Stomach (tissue), 4 donors: ENCODE measurements at regions not wholly inside any gene's neighbourhood (a gene's known extent, or its start where the extent isn't known, plus 50 kb on each side); places are given as distances from the start of the nearest gene placed in this dataset.

Experiments used
- POLR2A ChIP-seq, 4 donors: fragments of 450-650 bp; IDR thresholded peaks; one replicate each; pipeline ENCODE4 v1.6.1; 2016; ENCODE audit warnings: antibody characterized with exemption in 4 of 4, control low read depth in 2 of 4, mild to moderate bottlenecking in 1 of 4, moderate library complexity in 1 of 4
- POLR2AphosphoS5 ChIP-seq, 3 donors: sonication (generic); formaldehyde crosslinking; IDR thresholded peaks; one replicate each; pipeline ENCODE4 v1.6.1; 2016; ENCODE audit warnings: antibody characterized with exemption in 3 of 3
- TF ChIP-seq, protein P1 (sequence below), 7 experiments: fragments of 450-650 bp in 4 of 7; fragments of 200-600 bp in 3 of 7; sonication (generic) in 3 of 7; IDR thresholded peaks; one replicate each; pipeline ENCODE4 v1.5.1; 2016 to 2019; ENCODE audit warnings: antibody characterized with exemption in 7 of 7, control low read depth in 2 of 7, mild to moderate bottlenecking in 1 of 7

DNA sequence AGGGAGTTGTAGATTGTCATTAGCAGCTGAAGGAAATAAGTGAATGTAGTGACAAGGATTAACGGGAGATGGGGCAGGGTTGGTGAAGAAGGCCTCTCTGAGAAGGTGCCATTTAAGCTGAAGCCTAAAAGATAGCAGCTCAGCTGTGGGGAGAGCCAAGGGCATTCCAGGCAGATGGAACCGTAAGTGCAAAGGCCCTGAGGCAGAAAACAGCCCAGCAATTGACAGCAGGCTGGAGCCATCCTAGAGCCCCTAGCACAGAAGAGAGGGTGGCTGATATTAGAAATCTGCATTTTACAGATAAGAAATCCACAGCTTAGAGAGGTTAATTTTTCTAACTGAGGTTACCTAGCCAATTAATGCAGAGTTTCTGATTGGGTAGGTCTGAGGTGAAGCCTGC, 374.5 kb upstream of the PROK2 start:
- TF ChIP-seq POLR2AphosphoS5 (IDR thresholded peaks at IDR 0.05): no peak
- TF ChIP-seq, protein P1, sequence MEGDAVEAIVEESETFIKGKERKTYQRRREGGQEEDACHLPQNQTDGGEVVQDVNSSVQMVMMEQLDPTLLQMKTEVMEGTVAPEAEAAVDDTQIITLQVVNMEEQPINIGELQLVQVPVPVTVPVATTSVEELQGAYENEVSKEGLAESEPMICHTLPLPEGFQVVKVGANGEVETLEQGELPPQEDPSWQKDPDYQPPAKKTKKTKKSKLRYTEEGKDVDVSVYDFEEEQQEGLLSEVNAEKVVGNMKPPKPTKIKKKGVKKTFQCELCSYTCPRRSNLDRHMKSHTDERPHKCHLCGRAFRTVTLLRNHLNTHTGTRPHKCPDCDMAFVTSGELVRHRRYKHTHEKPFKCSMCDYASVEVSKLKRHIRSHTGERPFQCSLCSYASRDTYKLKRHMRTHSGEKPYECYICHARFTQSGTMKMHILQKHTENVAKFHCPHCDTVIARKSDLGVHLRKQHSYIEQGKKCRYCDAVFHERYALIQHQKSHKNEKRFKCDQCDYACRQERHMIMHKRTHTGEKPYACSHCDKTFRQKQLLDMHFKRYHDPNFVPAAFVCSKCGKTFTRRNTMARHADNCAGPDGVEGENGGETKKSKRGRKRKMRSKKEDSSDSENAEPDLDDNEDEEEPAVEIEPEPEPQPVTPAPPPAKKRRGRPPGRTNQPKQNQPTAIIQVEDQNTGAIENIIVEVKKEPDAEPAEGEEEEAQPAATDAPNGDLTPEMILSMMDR (IDR thresholded peaks at IDR 0.05): no peak
- TF ChIP-seq POLR2A (IDR thresholded peaks at IDR 0.05): no peak
